Activated effector memory CD4-positive, alpha-beta T cell treated with Interleukin-2 at 50 U/mL for 16 hours (primary cell): ENCODE measurements at regions not wholly inside any gene's neighbourhood (a gene's known extent, or its start where the extent isn't known, plus 50 kb on each side); places are given as distances from the start of the nearest gene placed in this dataset.

Experiments used
- DNase-seq: peaks from one replicate; pipeline ENCODE4 v3.0.0-alpha.2; 2020

GRCh38 chr14:71588576-71589215, 343.5 kb upstream of the RGS6 start:
- no peak for DNase-seq

GRCh38 chr14:71589609-71590008, 342.6 kb upstream of the RGS6 start:
- DNase-seq, result no peak

- DNase-seq, result no peak
Measured at GRCh38 chr14:71590131-71590530, 342.1 kb upstream of the RGS6 start.

- DNase-seq, result no peak
Measured at GRCh38 chr14:71591231-71591630, 341.0 kb upstream of the RGS6 start.

GRCh38 chr14:71591929-71592328, 340.3 kb upstream of the RGS6 start:
- no peak for DNase-seq

GRCh38 chr14:71592361-71592760, 339.9 kb upstream of the RGS6 start:
- no peak for DNase-seq

- no peak for DNase-seq
Measured at GRCh38 chr14:71593966-71594365, 338.3 kb upstream of the RGS6 start.

- no peak for DNase-seq
Measured at GRCh38 chr14:71594821-71595220, 337.4 kb upstream of the RGS6 start.

GRCh38 chr14:71595441-71595840, 336.8 kb upstream of the RGS6 start:
- no peak for DNase-seq

- no peak for DNase-seq
Measured at GRCh38 chr14:71597287-71597920, 334.8 kb upstream of the RGS6 start.

GRCh38 chr14:71597955-71598660, 334.1 kb upstream of the RGS6 start:
- DNase-seq, result no peak

GRCh38 chr14:71600309-71600708, 331.9 kb upstream of the RGS6 start:
- DNase-seq, result no peak

- DNase-seq, result no peak
Measured at GRCh38 chr14:71602524-71602923, 329.7 kb upstream of the RGS6 start.

GRCh38 chr14:71604231-71604630, 328.0 kb upstream of the RGS6 start:
- no peak for DNase-seq

- DNase-seq, result no peak
Measured at GRCh38 chr14:71606064-71606463, 326.2 kb upstream of the RGS6 start.

GRCh38 chr14:71606575-71606974, 325.7 kb upstream of the RGS6 start:
- no peak for DNase-seq

GRCh38 chr14:71607056-71607455, 325.2 kb upstream of the RGS6 start:
- DNase-seq, result no peak

- no peak for DNase-seq
Measured at GRCh38 chr14:71610149-71610548, 322.1 kb upstream of the RGS6 start.

GRCh38 chr14:71610797-71611196, 321.4 kb upstream of the RGS6 start:
- DNase-seq, result no peak

- no peak for DNase-seq
Measured at GRCh38 chr14:71613168-71613567, 319.1 kb upstream of the RGS6 start.

GRCh38 chr14:71616013-71616412, 316.2 kb upstream of the RGS6 start:
- no peak for DNase-seq

- DNase-seq, result no peak
Measured at GRCh38 chr14:71618047-71618446, 314.2 kb upstream of the RGS6 start.

GRCh38 chr14:71618716-71619115, 313.5 kb upstream of the RGS6 start:
- no peak for DNase-seq

GRCh38 chr14:71619472-71619871, 312.8 kb upstream of the RGS6 start:
- no peak for DNase-seq
